K562 (cell line): ENCODE measurements at regions not wholly inside any gene's neighbourhood (a gene's known extent, or its start where the extent isn't known, plus 50 kb on each side); places are given as distances from the start of the nearest gene placed in this dataset.

Source experiments
- CHD4 ChIP-seq: fragments of 200-600 bp; sonication (generic); IDR thresholded peaks from 3 replicates; pipeline ENCODE4 v1.6.1; 2012; ENCODE audit warnings: low read depth, mild to moderate bottlenecking, mixed read lengths, low read length, inconsistent platforms; ENCODE audit not compliant: insufficient read depth, insufficient replicate concordance, poor library complexity, severe bottlenecking
- CTCF ChIP-seq, 3 experiments: IDR thresholded peaks in 2 of 3; conservative IDR thresholded peaks in 1 of 3; 2 replicates each; pipeline ENCODE4 v1.5.1; 2011 to 2012; ENCODE audit warnings: low read length in 3 of 3, mild to moderate bottlenecking in 3 of 3, control low read depth in 2 of 3, improper control_type of control experiment in 1 of 3, inconsistent platforms in 1 of 3, low read depth in 1 of 3, mixed read lengths in 1 of 3, moderate library complexity in 1 of 3; ENCODE audit not compliant: insufficient read depth in 2 of 3
- ELF4 ChIP-seq: fragments of 450-650 bp; formaldehyde crosslinking; IDR thresholded peaks from 2 replicates; pipeline ENCODE4 v1.4.0; 2022; ENCODE audit warnings: missing genetic modification characterization
- EP300 ChIP-seq: IDR thresholded peaks from 2 replicates; pipeline ENCODE4 v1.6.1; 2012; ENCODE audit warnings: low read length, improper control_type of control experiment
- EZH2 ChIP-seq: IDR thresholded peaks from 2 replicates; pipeline ENCODE4 v1.6.1; 2012; ENCODE audit warnings: low read depth, mild to moderate bottlenecking, inconsistent platforms, low read length, borderline replicate concordance
- FOXM1 ChIP-seq, 2 experiments: fragments of 450-650 bp in 1 of 2; sonication (generic) in 1 of 2; formaldehyde crosslinking in 1 of 2; IDR thresholded peaks; 2 replicates each; pipeline versions ENCODE4 v1.6.1 to v1.9.0; 2017 to 2022; ENCODE audit warnings: low read depth in 2 of 2, mild to moderate bottlenecking in 2 of 2, missing genetic modification reagents in 1 of 2, moderate library complexity in 1 of 2
- HDGF ChIP-seq: fragments of 450-650 bp; IDR thresholded peaks from 2 replicates; pipeline ENCODE4 v1.6.1; 2016
- HOMEZ ChIP-seq: fragments of 250-450 bp; sonication (Bioruptor Pico); IDR thresholded peaks from 2 replicates; pipeline ENCODE4 v1.4.0; 2020; ENCODE audit warnings: mild to moderate bottlenecking, moderate library complexity
- MTA2 ChIP-seq: fragments of 450-650 bp; IDR thresholded peaks from 2 replicates; pipeline ENCODE4 v1.6.1; 2016; ENCODE audit warnings: low read depth
- NONO ChIP-seq, 2 experiments: fragments of 200-400 bp in 1 of 2; fragments of 450-650 bp in 1 of 2; formaldehyde crosslinking in 1 of 2; IDR thresholded peaks; 2 replicates each; pipeline ENCODE4 v1.6.1; 2017; ENCODE audit warnings: low read depth in 2 of 2, mild to moderate bottlenecking in 2 of 2, moderate library complexity in 2 of 2, low read length in 1 of 2
- THAP7 ChIP-seq: fragments of 250-450 bp; sonication (Bioruptor Pico); IDR thresholded peaks from 2 replicates; pipeline ENCODE4 v1.5.0; 2021
- ZFPM2 ChIP-seq: fragments of 250-450 bp; sonication (Bioruptor Pico); IDR thresholded peaks from 2 replicates; pipeline ENCODE4 v1.5.1; 2022; ENCODE audit warnings: mild to moderate bottlenecking
- ZNF232 ChIP-seq: sonication (generic); formaldehyde crosslinking; IDR thresholded peaks from 2 replicates; pipeline ENCODE4 v1.8.0; 2022; ENCODE audit warnings: mild to moderate bottlenecking, missing genetic modification reagents

- TF ChIP-seq CHD4 (no peak), EP300 (no peak), HOMEZ (CRISPR knock-in tag) (no peak), CTCF (IDR thresholded peaks at IDR 0.05 in 2 of 3, conservative IDR thresholded peaks at IDR 0.05 in 1 of 3; ENCODE audit: insufficient read depth in 2 of 3, low read depth in 1 of 3, low read length in 3 of 3) (no peak), ZNF232 (CRISPR knock-in tag) (no peak), MTA2 (no peak), NONO (IDR thresholded peaks at IDR 0.05; ENCODE audit: low read depth in 2 of 2, low read length in 1 of 2) (no peak), FOXM1 (IDR thresholded peaks at IDR 0.05; ENCODE audit: low read depth) (no peak), FOXM1 (CRISPR knock-in tag; IDR thresholded peaks at IDR 0.05; ENCODE audit: low read depth) (no peak), HDGF (no peak), EZH2 (no peak), ELF4 (no peak), THAP7 (CRISPR knock-in tag) (no peak), ZFPM2 (CRISPR knock-in tag) (no peak)
Measured at GRCh38 chr1:73144311-73144710, 862.0 kb upstream of the NEGR1 start.
